Activated CD8-positive, alpha-beta memory T cell treated with anti-CD3 and anti-CD28 coated beads for 24 hours (primary cell): ENCODE measurements at regions not wholly inside any gene's neighbourhood (a gene's known extent, or its start where the extent isn't known, plus 50 kb on each side); places are given as distances from the start of the nearest gene placed in this dataset.

Experiments used
- DNase-seq: peaks from one replicate; pipeline ENCODE4 v3.0.0-alpha.2; 2020

GRCh38 chr1:36539526-36539925, 56.8 kb upstream of the CSF3R start:
- DNase-seq = no peak

- no peak for DNase-seq
These were observed 55.3 kb upstream of the CSF3R start for GRCh38 chr1:36537991-36538390.

- no peak for DNase-seq
These were observed 54.6 kb upstream of the CSF3R start for GRCh38 chr1:36537190-36537768.

- DNase-seq = no peak
These were observed 54.0 kb upstream of the CSF3R start for GRCh38 chr1:36536727-36537126.

GRCh38 chr1:36534711-36535412, 52.1 kb upstream of the CSF3R start:
- no peak for DNase-seq

GRCh38 chr1:36533897-36534296, 51.2 kb upstream of the CSF3R start:
- no peak for DNase-seq

- DNase-seq = no peak
These were observed 50.2 kb upstream of the CSF3R start for GRCh38 chr1:36532810-36533401.
